ENCODE measurements at regions not wholly inside any gene's neighbourhood (a gene's known extent, or its start where the extent isn't known, plus 50 kb on each side); places are given as distances from the start of the nearest gene placed in this dataset.

DNA sequence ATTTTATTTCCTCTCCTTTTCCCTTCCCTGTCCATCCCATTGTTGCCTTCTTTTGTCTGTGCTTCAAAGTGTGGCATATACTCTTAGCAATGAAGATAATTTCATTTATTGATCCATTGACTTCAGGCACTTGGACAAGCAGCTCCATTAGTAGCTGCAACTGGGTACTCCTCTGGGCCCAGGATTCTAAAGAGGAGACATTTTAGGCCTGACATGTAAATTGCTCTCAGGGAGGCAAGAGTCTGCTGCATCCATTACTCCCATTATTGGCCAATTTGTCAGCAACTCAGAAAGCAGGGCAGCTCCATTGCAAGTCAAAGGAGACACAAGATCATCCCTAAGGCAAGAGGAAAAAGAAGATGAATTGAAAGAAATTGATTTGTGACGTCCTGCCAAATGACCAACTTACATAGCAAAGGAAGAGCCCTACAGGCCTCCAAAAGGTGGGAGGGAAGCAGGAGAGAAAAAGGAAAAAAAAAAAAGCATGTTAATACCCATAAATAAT lies 1094.1 kb upstream of the FLRT2 start:
- Histone ChIP-seq H3K9ac (replicated peaks; ENCODE audit: extremely low read depth, insufficient read depth, low read length) (no peak overlapping the region), H3K4me2 (ENCODE audit: insufficient read depth, low read length) (no peak overlapping the region), H2AFZ (ENCODE audit: low read depth, low read length) (no peak overlapping the region), H3K4me3 (replicated peaks in 1 of 3; ENCODE audit: insufficient read depth in 1 of 3, low read depth in 1 of 3, low read length in 3 of 3) (no peak overlapping the region), H3K36me3 (ENCODE audit: control insufficient read depth in 2 of 2, extremely low read depth in 1 of 2, insufficient read depth in 2 of 2, low read length in 2 of 2) (no peaks in the 10 kb centered on the region), H3K4me1 (ENCODE audit: control insufficient read depth, extremely low read depth, insufficient read depth, low read length) (no peaks in the 10 kb centered on the region), H3K9me1 (replicated peaks; ENCODE audit: control insufficient read depth, extremely low read depth, insufficient read depth, low read length) (no peaks in the 10 kb centered on the region), H3K9me3 (replicated peaks; ENCODE audit: control insufficient read depth, insufficient read depth, low read length) (no peaks in the 10 kb centered on the region), H3K27ac (ENCODE audit: insufficient read depth, low read depth, low read length) (no peak overlapping the region), H3K27me3 (ENCODE audit: control insufficient read depth in 2 of 2, insufficient read depth in 2 of 2, low read length in 2 of 2) (no peaks in the 10 kb centered on the region), H3K79me2 (ENCODE audit: control insufficient read depth, insufficient read depth, low read length) (no peaks in the 10 kb centered on the region), H4K20me1 (replicated peaks; ENCODE audit: control insufficient read depth, extremely low read depth, insufficient read depth, low read length) (no peaks in the 10 kb centered on the region)
- DNase-seq (ENCODE audit: low read depth, low spot score), result no peak
- ChIA-PET POLR2A (no interaction called here), CTCF (no interaction called here)
- no TSS peak for BruUV-seq (replicated peaks)
- intact Hi-C loops (cut with micrococcal nuclease) (no loop called here), dilution Hi-C loops (cut with MboI; ENCODE audit: extremely low pct_ligation_motif_present, low sequenced_read_pairs) (no loop called here)
- no peak for FAIRE-seq
- TF ChIP-seq JUN (IDR thresholded peaks at IDR 0.05; ENCODE audit: borderline replicate concordance, insufficient read depth, insufficient read length, low read depth), result no peak
- no peak for TF ChIP-seq FOS (IDR thresholded peaks at IDR 0.05; ENCODE audit: borderline replicate concordance, insufficient read depth, low read length)

GRCh38 chr14:84436528-84436927 lies 1093.4 kb upstream of the FLRT2 start:
- Histone ChIP-seq H3K4me1 (ENCODE audit: control insufficient read depth, extremely low read depth, insufficient read depth, low read length) (no peaks in the 10 kb centered on the region), H3K9me1 (replicated peaks; ENCODE audit: control insufficient read depth, extremely low read depth, insufficient read depth, low read length) (no peaks in the 10 kb centered on the region), H2AFZ (ENCODE audit: low read depth, low read length) (no peak overlapping the region), H3K9me3 (replicated peaks; ENCODE audit: control insufficient read depth, insufficient read depth, low read length) (no peaks in the 10 kb centered on the region), H3K36me3 (ENCODE audit: control insufficient read depth in 2 of 2, extremely low read depth in 1 of 2, insufficient read depth in 2 of 2, low read length in 2 of 2) (no peaks in the 10 kb centered on the region), H3K27me3 (ENCODE audit: control insufficient read depth in 2 of 2, insufficient read depth in 2 of 2, low read length in 2 of 2) (no peaks in the 10 kb centered on the region), H3K79me2 (ENCODE audit: control insufficient read depth, insufficient read depth, low read length) (no peaks in the 10 kb centered on the region), H3K4me2 (ENCODE audit: insufficient read depth, low read length) (no peak overlapping the region), H3K27ac (ENCODE audit: insufficient read depth, low read depth, low read length) (no peak overlapping the region), H3K4me3 (replicated peaks in 1 of 3; ENCODE audit: insufficient read depth in 1 of 3, low read depth in 1 of 3, low read length in 3 of 3) (no peak overlapping the region), H3K9ac (replicated peaks; ENCODE audit: extremely low read depth, insufficient read depth, low read length) (no peak overlapping the region), H4K20me1 (replicated peaks; ENCODE audit: control insufficient read depth, extremely low read depth, insufficient read depth, low read length) (no peaks in the 10 kb centered on the region)
- dilution Hi-C loops (cut with MboI; ENCODE audit: extremely low pct_ligation_motif_present, low sequenced_read_pairs) (no loop called here), intact Hi-C loops (cut with micrococcal nuclease) (no loop called here)
- TF ChIP-seq MYC (IDR thresholded peaks at IDR 0.05; ENCODE audit: low read depth, low read length) (no peak), EZH2 (IDR thresholded peaks at IDR 0.05; ENCODE audit: borderline replicate concordance, low read depth, low read length, severe bottlenecking) (no peak), JUN (IDR thresholded peaks at IDR 0.05; ENCODE audit: borderline replicate concordance, insufficient read depth, insufficient read length, low read depth) (no peak), GATA2 (IDR thresholded peaks at IDR 0.05; ENCODE audit: insufficient read depth, insufficient read length, low read depth, low read length) (no peak), CTCF (IDR thresholded peaks at IDR 0.05; ENCODE audit: extremely low read depth in 1 of 2, insufficient read depth in 1 of 2, low read depth in 1 of 2, low read length in 2 of 2) (no peak), POLR2AphosphoS5 (IDR thresholded peaks at IDR 0.05; ENCODE audit: insufficient read depth, low read depth, low read length) (no peak), FOS (IDR thresholded peaks at IDR 0.05; ENCODE audit: borderline replicate concordance, insufficient read depth, low read length) (no peak), MAX (IDR thresholded peaks at IDR 0.05; ENCODE audit: insufficient read depth, insufficient read length) (no peak), POLR2A (IDR thresholded peaks at IDR 0.05; ENCODE audit: low read depth, low read length) (no peak)
- ChIA-PET CTCF (no interaction called here), POLR2A (no interaction called here)
- BruUV-seq (replicated peaks), result no TSS peak
- FAIRE-seq, result no peak
- peak; percentile 10 for DNase-seq (ENCODE audit: low read depth, low spot score)
